DND-41 (cell line): ENCODE measurements at regions not wholly inside any gene's neighbourhood (a gene's known extent, or its start where the extent isn't known, plus 50 kb on each side); places are given as distances from the start of the nearest gene placed in this dataset.

Source experiments
- EZH2 ChIP-seq: IDR thresholded peaks from 3 replicates; pipeline ENCODE4 v1.6.1; 2012; ENCODE audit warnings: borderline replicate concordance, low read depth, mild to moderate bottlenecking, moderate library complexity, low read length, inconsistent platforms; ENCODE audit not compliant: severe bottlenecking
- TF ChIP-seq, protein P1 (sequence below): IDR thresholded peaks from 2 replicates; pipeline ENCODE4 v1.5.1; 2012; ENCODE audit warnings: borderline replicate concordance, low read length, moderate library complexity, mild to moderate bottlenecking; ENCODE audit not compliant: poor library complexity, severe bottlenecking; ENCODE audit errors: extremely low read depth

DNA sequence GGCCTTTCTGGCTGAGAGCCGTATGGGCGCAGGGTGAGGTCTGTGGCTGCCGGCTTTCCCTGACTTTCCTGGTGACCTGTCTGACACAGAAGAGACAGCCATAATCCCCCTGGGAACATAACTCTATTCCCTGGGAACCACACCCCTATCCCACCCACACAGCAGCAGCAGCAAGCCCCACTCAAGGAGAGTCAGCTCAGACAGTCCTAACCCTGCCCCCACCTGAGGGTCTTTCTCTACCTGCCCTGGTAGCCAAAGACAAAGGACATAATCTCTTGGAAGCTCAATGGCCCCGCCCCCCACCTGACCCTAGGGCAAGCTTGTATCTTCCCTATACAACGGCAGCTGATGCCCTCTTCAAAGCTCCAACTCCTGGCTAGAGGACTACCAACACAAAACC lies 74.6 kb downstream of the PABPC4L start:
- TF ChIP-seq, protein P1, sequence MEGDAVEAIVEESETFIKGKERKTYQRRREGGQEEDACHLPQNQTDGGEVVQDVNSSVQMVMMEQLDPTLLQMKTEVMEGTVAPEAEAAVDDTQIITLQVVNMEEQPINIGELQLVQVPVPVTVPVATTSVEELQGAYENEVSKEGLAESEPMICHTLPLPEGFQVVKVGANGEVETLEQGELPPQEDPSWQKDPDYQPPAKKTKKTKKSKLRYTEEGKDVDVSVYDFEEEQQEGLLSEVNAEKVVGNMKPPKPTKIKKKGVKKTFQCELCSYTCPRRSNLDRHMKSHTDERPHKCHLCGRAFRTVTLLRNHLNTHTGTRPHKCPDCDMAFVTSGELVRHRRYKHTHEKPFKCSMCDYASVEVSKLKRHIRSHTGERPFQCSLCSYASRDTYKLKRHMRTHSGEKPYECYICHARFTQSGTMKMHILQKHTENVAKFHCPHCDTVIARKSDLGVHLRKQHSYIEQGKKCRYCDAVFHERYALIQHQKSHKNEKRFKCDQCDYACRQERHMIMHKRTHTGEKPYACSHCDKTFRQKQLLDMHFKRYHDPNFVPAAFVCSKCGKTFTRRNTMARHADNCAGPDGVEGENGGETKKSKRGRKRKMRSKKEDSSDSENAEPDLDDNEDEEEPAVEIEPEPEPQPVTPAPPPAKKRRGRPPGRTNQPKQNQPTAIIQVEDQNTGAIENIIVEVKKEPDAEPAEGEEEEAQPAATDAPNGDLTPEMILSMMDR: no peak
- no peak for TF ChIP-seq EZH2
